GM12878 (cell line): ENCODE measurements at regions not wholly inside any gene's neighbourhood (a gene's known extent, or its start where the extent isn't known, plus 50 kb on each side); places are given as distances from the start of the nearest gene placed in this dataset.

Experiments
- ATAC-seq: fragments of 200-7000 bp; cut with Tn5 transposase; 3 replicates; pipeline ENCODE4 v1.9.1; 2020; ENCODE audit warnings: mild to moderate bottlenecking, moderate library complexity
- BruUV-seq: library from RNA; stranded (reverse); fragments of 400-500 nt; replicated peaks from 2 replicates; lab custom pipeline; 2021; lab: Mats Ljungman, UMichigan
- CTCF ChIA-PET: fragments of 300-600 bp; sonication (Branson Sonifier 250); formaldehyde crosslinking; extraction: SDS; loops from one replicate; lab custom pipeline; 2021; ENCODE audit warnings: inconsistent platforms; lab: Yijun Ruan, JAX
- POLR2A ChIA-PET: fragments of 350-600 bp; formaldehyde crosslinking; extraction: SDS; loops from one replicate; lab custom pipeline; 2021; ENCODE audit warnings: inconsistent platforms; lab: Charles Lee
- RAD21 ChIA-PET: fragments of 300-600 bp; sonication (Branson Sonifier 250); formaldehyde crosslinking; loops from one replicate; lab custom pipeline; 2023; ENCODE audit warnings: antibody characterized with exemption; ENCODE audit not compliant: unreplicated experiment; lab: Charles Lee
- SMC1A ChIA-PET: fragments of 300-600 bp; sonication (Branson Sonifier 250); formaldehyde crosslinking; loops from one replicate; lab custom pipeline; 2023; ENCODE audit not compliant: unreplicated experiment, uncharacterized antibody; lab: Charles Lee
- DNase-seq: peaks from one replicate; pipeline ENCODE4 v3.0.0-alpha.2; 2011; ENCODE audit warnings: low read depth, low spot score
- FAIRE-seq: peaks from 3 replicates; lab custom pipeline; 2011; peaks lifted over from hg19 to GRCh38; lab: Jason Lieb, UNC
- H2AFZ ChIP-seq: 2 replicates; pipeline ENCODE4 v1.6.0; 2011; ENCODE audit warnings: low read depth, low read length, control low read depth; ENCODE audit not compliant: control insufficient read depth
- H3K27ac ChIP-seq: 2 replicates; pipeline ENCODE4 v1.5.1; 2011; ENCODE audit warnings: control low read depth; ENCODE audit not compliant: control insufficient read depth, insufficient read depth
- H3K27me3 ChIP-seq, 2 experiments: replicated peaks in 1 of 2; 2 replicates each; pipeline versions ENCODE4 v1.6.0 to v1.6.1; 2011; ENCODE audit warnings: low read length in 1 of 2; ENCODE audit not compliant: control insufficient read depth in 2 of 2, insufficient read depth in 2 of 2
- H3K36me3 ChIP-seq, 2 experiments: 2 replicates each; pipeline ENCODE4 v1.5.1; 2011; ENCODE audit warnings: low read length in 1 of 2; ENCODE audit not compliant: control insufficient read depth in 2 of 2, insufficient read depth in 2 of 2
- H3K4me1 ChIP-seq: 2 replicates; pipeline ENCODE4 v1.6.1; 2011; ENCODE audit warnings: mild to moderate bottlenecking, low read length, moderate library complexity, mixed read lengths; ENCODE audit not compliant: control insufficient read depth, insufficient read depth
- H3K4me2 ChIP-seq: 2 replicates; pipeline ENCODE4 v1.6.0; 2011; ENCODE audit warnings: control low read depth; ENCODE audit not compliant: control insufficient read depth, insufficient read depth
- H3K4me3 ChIP-seq: fragments of 200-600 bp; sonication (generic); 2 replicates; pipeline ENCODE4 v1.5.1; 2016
- H3K79me2 ChIP-seq: 2 replicates; pipeline ENCODE4 v1.6.0; 2011; ENCODE audit warnings: low read length; ENCODE audit not compliant: control insufficient read depth, insufficient read depth
- H3K9ac ChIP-seq: 2 replicates; pipeline ENCODE4 v1.8.0; 2011; ENCODE audit warnings: low read length, control low read depth, mixed read lengths; ENCODE audit not compliant: control insufficient read depth, insufficient read depth
- H3K9me3 ChIP-seq: replicated peaks from 3 replicates; pipeline ENCODE4 v1.5.1; 2011; ENCODE audit warnings: mild to moderate bottlenecking, low read length; ENCODE audit not compliant: control insufficient read depth, insufficient read depth
- H4K20me1 ChIP-seq: 2 replicates; pipeline ENCODE4 v1.6.0; 2011; ENCODE audit not compliant: control insufficient read depth, insufficient read depth
- BHLHE40 ChIP-seq, 2 experiments: fragments of 450-650 bp in 1 of 2; IDR thresholded peaks; 2 replicates each; pipeline ENCODE4 v1.6.1; 2011 to 2017; ENCODE audit warnings: low read depth in 2 of 2, borderline replicate concordance in 1 of 2, improper control_type of control experiment in 1 of 2, low read length in 1 of 2, mild to moderate bottlenecking in 1 of 2
- ESRRA ChIP-seq: IDR thresholded peaks from 2 replicates; pipeline ENCODE4 v1.6.1; 2012; ENCODE audit warnings: mild to moderate bottlenecking, low read length, improper control_type of control experiment
- IKZF1 ChIP-seq: fragments of 450-650 bp; conservative IDR thresholded peaks from 2 replicates; pipeline ENCODE4 v1.6.1; 2017; ENCODE audit warnings: antibody characterized with exemption, mild to moderate bottlenecking
- KAT2A ChIP-seq: conservative IDR thresholded peaks from 2 replicates; pipeline ENCODE4 v1.6.1; 2011; ENCODE audit warnings: low read depth, low read length; ENCODE audit not compliant: control insufficient read depth
- STAT1 ChIP-seq: fragments of 450-650 bp; conservative IDR thresholded peaks from 2 replicates; pipeline ENCODE4 v1.6.1; 2014; ENCODE audit warnings: antibody characterized with exemption, mild to moderate bottlenecking
- TAF1 ChIP-seq: IDR thresholded peaks from 2 replicates; pipeline ENCODE4 v1.6.1; 2011; ENCODE audit warnings: mild to moderate bottlenecking, low read depth, low read length, borderline replicate concordance
- ZNF384 ChIP-seq: IDR thresholded peaks from 2 replicates; pipeline ENCODE4 v1.6.1; 2012; ENCODE audit warnings: low read depth, mild to moderate bottlenecking, low read length, improper control_type of control experiment, borderline replicate concordance
- WGBS: methylation state at CpG from one replicate; pipeline ENCODE4 v1.1.6; 2016; ENCODE audit warnings: low lambda C conversion rate; ENCODE audit not compliant: insufficient replicate concordance, insufficient coverage; ENCODE audit errors: missing lambda C conversion rate; 5-methylcytosine and 5-hydroxymethylcytosine counted together
- in situ Hi-C: fragments of 300-500 bp; cut with MboI; formaldehyde crosslinking; loops from 9 replicates; pipeline ENCODE4 v1.14.3; 2018; ENCODE audit warnings: mixed read lengths
- intact Hi-C: fragments of 100-400 bp; cut with micrococcal nuclease; formaldehyde crosslinking; loops from one replicate; pipeline ENCODE4 v1.14.2; 2022; ENCODE audit not compliant: unreplicated experiment
- TF ChIP-seq, protein P1 (sequence below): fragments of 450-650 bp; IDR thresholded peaks from 2 replicates; pipeline ENCODE4 v1.6.1; 2016; ENCODE audit warnings: mild to moderate bottlenecking, moderate library complexity, borderline replicate concordance
- TF ChIP-seq, protein P2 (sequence below): fragments of 450-650 bp; IDR thresholded peaks from 2 replicates; pipeline ENCODE4 v1.6.1; 2016; ENCODE audit warnings: mild to moderate bottlenecking

DNA sequence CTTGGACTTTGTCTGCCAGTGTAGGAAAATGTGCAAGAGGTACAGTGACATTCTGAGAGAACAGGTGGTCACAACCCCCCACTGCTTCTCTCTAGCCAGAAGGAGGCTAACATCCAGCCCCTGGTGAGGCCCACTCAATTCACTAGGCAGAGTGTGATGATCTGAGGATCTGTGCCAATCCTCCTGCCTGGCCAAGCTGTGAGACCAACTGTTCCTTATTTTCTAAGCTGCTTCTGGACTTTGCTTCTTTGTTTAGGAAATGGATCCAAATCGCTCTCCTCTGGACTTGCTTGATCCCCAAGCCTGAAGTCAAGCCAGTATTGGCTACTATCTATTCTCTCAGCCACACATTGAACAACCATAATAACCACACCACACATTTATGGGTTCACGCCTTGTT, 202.8 kb downstream of the PIK3C3 start:
- ChIA-PET RAD21 (no interaction called here), CTCF (interaction anchor here (1.1 kb wide), 1 partner anchor 13 kb away, joined by 4 read pairs; no protein-coding TSS in a partner anchor), SMC1A (interaction anchor here (1.4 to 2.7 kb wide), 4 partner anchors 13 to 118 kb away, joined by 3 to 15 read pairs (median 6); no protein-coding TSS in a partner anchor), POLR2A (interaction anchor here (1.0 kb wide), 1 partner anchor 13 kb away, joined by 3 read pairs; no protein-coding TSS in a partner anchor)
- no peak for TF ChIP-seq IKZF1
- in situ Hi-C loops = no loop called here
- no peaks in the 10 kb centered on the region for H4K20me1 ChIP-seq
- H3K36me3 ChIP-seq = no peaks in the 10 kb centered on the region
- H3K9ac ChIP-seq = no peak overlapping the region
- no peaks in the 10 kb centered on the region for H3K27me3 ChIP-seq
- intact Hi-C loops = no loop called here
- 19% methylated on average over 2 of the region's 2 CpGs for WGBS
- ATAC-seq (no peak), FAIRE-seq (no peak), DNase-seq (no peak)
- no peak overlapping the region for H3K27ac ChIP-seq
- H3K4me1 ChIP-seq = no peaks in the 10 kb centered on the region
- no peak overlapping the region for H2AFZ ChIP-seq
- no peak overlapping the region for H3K4me3 ChIP-seq
- BruUV-seq = no TSS peak
- H3K4me2 ChIP-seq = no peak overlapping the region
- H3K9me3 ChIP-seq = no peaks in the 10 kb centered on the region
- no peaks in the 10 kb centered on the region for H3K79me2 ChIP-seq

DNA sequence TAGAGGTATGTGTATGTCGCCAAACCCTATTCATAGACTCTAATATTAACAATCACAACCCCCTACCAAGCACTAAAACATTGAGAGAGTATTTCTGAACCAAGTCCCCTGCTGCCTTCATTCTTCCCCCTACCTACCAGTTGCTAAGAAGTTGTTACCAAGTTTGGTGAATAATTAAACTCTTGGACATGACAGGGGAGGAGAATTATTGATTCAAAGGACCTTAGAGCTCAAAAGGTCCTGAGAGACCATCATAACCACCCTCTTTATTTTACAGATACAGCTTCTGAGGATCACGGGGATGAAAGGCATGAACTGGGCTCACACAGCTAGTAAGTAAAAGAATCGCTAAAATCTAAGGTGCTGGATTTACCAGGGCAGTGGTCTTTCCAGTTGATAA, 204.1 kb downstream of the PIK3C3 start:
- no peak overlapping the region for H3K27ac ChIP-seq
- ChIA-PET CTCF (interaction anchor here (0.9 to 1.7 kb wide), 5 partner anchors 12 to 83 kb away, joined by 3 to 5 read pairs (median 4); no protein-coding TSS in a partner anchor), RAD21 (interaction anchor here (1.0 kb wide), 1 partner anchor 28 kb away, joined by 6 read pairs; no protein-coding TSS in a partner anchor), SMC1A (interaction anchor here (0.9 to 2.3 kb wide), 4 partner anchors 12 to 44 kb away, joined by 3 to 10 read pairs (median 4); no protein-coding TSS in a partner anchor), POLR2A (interaction anchor here (0.6 kb wide), 1 partner anchor 12 kb away, joined by 3 read pairs; no protein-coding TSS in a partner anchor)
- H3K4me2 ChIP-seq = no peak overlapping the region
- no peaks in the 10 kb centered on the region for H3K9me3 ChIP-seq
- H3K27me3 ChIP-seq = no peaks in the 10 kb centered on the region
- no peak overlapping the region for H3K9ac ChIP-seq
- no peak for DNase-seq
- no peaks in the 10 kb centered on the region for H3K79me2 ChIP-seq
- H3K4me3 ChIP-seq = no peak overlapping the region
- WGBS = 53% methylated on average over 3 of the region's 3 CpGs
- no peak for ATAC-seq
- intact Hi-C loops (no loop called here), in situ Hi-C loops (no loop called here)
- no TSS peak for BruUV-seq
- no peaks in the 10 kb centered on the region for H3K4me1 ChIP-seq
- H3K36me3 ChIP-seq = no peaks in the 10 kb centered on the region
- H4K20me1 ChIP-seq = no peaks in the 10 kb centered on the region
- no peak overlapping the region for H2AFZ ChIP-seq
- FAIRE-seq = no peak
- TF ChIP-seq KAT2A (no peak), ESRRA (no peak), ZNF384 (no peak), IKZF1 (no peak), BHLHE40 (IDR thresholded peaks at IDR 0.05; ENCODE audit: borderline replicate concordance in 1 of 2, low read depth in 2 of 2, low read length in 1 of 2) (no peak), TAF1 (no peak), STAT1 (no peak)
- TF ChIP-seq, protein P1, sequence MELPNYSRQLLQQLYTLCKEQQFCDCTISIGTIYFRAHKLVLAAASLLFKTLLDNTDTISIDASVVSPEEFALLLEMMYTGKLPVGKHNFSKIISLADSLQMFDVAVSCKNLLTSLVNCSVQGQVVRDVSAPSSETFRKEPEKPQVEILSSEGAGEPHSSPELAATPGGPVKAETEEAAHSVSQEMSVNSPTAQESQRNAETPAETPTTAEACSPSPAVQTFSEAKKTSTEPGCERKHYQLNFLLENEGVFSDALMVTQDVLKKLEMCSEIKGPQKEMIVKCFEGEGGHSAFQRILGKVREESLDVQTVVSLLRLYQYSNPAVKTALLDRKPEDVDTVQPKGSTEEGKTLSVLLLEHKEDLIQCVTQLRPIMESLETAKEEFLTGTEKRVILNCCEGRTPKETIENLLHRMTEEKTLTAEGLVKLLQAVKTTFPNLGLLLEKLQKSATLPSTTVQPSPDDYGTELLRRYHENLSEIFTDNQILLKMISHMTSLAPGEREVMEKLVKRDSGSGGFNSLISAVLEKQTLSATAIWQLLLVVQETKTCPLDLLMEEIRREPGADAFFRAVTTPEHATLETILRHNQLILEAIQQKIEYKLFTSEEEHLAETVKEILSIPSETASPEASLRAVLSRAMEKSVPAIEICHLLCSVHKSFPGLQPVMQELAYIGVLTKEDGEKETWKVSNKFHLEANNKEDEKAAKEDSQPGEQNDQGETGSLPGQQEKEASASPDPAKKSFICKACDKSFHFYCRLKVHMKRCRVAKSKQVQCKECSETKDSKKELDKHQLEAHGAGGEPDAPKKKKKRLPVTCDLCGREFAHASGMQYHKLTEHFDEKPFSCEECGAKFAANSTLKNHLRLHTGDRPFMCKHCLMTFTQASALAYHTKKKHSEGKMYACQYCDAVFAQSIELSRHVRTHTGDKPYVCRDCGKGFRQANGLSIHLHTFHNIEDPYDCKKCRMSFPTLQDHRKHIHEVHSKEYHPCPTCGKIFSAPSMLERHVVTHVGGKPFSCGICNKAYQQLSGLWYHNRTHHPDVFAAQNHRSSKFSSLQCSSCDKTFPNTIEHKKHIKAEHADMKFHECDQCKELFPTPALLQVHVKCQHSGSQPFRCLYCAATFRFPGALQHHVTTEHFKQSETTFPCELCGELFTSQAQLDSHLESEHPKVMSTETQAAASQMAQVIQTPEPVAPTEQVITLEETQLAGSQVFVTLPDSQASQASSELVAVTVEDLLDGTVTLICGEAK = no peak
- TF ChIP-seq, protein P2, sequence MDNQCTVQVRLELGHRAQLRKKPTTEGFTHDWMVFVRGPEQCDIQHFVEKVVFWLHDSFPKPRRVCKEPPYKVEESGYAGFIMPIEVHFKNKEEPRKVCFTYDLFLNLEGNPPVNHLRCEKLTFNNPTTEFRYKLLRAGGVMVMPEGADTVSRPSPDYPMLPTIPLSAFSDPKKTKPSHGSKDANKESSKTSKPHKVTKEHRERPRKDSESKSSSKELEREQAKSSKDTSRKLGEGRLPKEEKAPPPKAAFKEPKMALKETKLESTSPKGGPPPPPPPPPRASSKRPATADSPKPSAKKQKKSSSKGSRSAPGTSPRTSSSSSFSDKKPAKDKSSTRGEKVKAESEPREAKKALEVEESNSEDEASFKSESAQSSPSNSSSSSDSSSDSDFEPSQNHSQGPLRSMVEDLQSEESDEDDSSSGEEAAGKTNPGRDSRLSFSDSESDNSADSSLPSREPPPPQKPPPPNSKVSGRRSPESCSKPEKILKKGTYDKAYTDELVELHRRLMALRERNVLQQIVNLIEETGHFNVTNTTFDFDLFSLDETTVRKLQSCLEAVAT = no peak
